Astrocyte of the spinal cord (primary cell): ENCODE measurements at regions not wholly inside any gene's neighbourhood (a gene's known extent, or its start where the extent isn't known, plus 50 kb on each side); places are given as distances from the start of the nearest gene placed in this dataset.
A peak's percentile ranks its signal among the peaks of the same experiment; 100 is the strongest.

Experiments used
- DNase-seq: peaks from one replicate; pipeline ENCODE4 v3.0.0; 2011; ENCODE audit warnings: low read depth, low spot score
- H3K4me3 ChIP-seq: 2 replicates; pipeline ENCODE4 v1.5.1; 2011; ENCODE audit warnings: low read depth, mild to moderate bottlenecking, low read length, moderate library complexity
- CTCF ChIP-seq: IDR thresholded peaks from 2 replicates; pipeline ENCODE4 v1.5.1; 2012; ENCODE audit warnings: low read depth, mild to moderate bottlenecking, low read length, inconsistent platforms
- in situ Hi-C: cut with HindIII; loops from 2 replicates; pipeline ENCODE4 v1.10.0; 2017; ENCODE audit warnings: low sequenced_read_pairs

- no peak for TF ChIP-seq CTCF
- no peak for DNase-seq
- in situ Hi-C loops: no loop called here
- H3K4me3 ChIP-seq: no peak overlapping the region
Measured at GRCh38 chr15:96274698-96275097, 55.8 kb upstream of the NR2F2 start.

DNA sequence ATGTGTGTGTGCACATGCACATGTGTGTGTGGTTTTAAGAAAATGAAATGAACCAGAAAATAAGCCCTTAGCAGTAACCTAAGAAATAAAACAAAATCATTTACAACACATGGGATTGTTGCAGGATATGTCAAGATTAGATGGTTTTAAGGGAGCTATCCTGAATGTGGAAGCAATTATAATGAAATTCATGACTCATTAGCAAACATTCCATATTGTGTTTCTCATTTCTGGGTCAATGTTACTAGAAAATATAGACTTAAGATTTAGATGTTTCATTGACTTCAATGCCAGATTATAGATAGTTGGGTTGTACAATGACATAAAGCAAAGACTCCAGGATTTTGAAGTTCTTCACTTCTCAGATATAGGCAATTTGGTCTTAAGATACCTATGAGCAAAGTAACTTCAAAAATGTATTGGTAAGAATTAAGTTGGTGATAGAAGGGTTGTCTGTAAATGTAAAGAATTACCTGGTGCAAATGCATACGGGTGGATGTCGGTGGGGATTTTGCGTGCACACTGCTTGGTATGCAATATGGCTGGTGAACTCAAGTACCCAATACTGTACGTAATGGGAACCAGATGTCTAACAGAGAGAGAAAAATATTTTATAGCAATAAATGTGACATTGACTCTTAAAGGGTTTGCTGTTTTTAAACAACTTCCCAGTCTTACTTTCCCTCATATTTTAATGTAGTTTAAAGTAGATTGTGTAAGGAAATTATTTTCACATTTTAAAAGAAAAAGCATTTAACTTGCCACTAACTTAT, 53.9 kb upstream of the NR2F2 start:
- DNase-seq: peak; percentile 70
- TF ChIP-seq CTCF: no peak
- in situ Hi-C loops: no loop called here
- no peak overlapping the region for H3K4me3 ChIP-seq
